IPS-20b (cell line): ENCODE measurements at regions not wholly inside any gene's neighbourhood (a gene's known extent, or its start where the extent isn't known, plus 50 kb on each side); places are given as distances from the start of the nearest gene placed in this dataset.

Experiments used
- H3K27ac ChIP-seq: one replicate; pipeline ENCODE4 v1.5.1; 2013; ENCODE audit warnings: low read length
- H3K27me3 ChIP-seq: 2 replicates; pipeline ENCODE4 v1.6.1; 2013; ENCODE audit warnings: mild to moderate bottlenecking, low read length, inconsistent platforms; ENCODE audit not compliant: insufficient read depth
- H3K36me3 ChIP-seq: 2 replicates; pipeline ENCODE4 v1.6.1; 2013; ENCODE audit warnings: low read depth, mild to moderate bottlenecking, inconsistent platforms, low read length, moderate library complexity; ENCODE audit not compliant: insufficient read depth
- H3K4me1 ChIP-seq: 2 replicates; pipeline ENCODE4 v1.6.1; 2013; ENCODE audit warnings: mild to moderate bottlenecking, control low read depth, inconsistent platforms, low read length, moderate library complexity; ENCODE audit not compliant: insufficient read depth
- H3K4me3 ChIP-seq: 2 replicates; pipeline ENCODE4 v1.5.1; 2013; ENCODE audit warnings: mild to moderate bottlenecking, low read length, inconsistent platforms
- H3K9ac ChIP-seq: 2 replicates; pipeline ENCODE4 v1.6.1; 2013; ENCODE audit warnings: low read depth, mild to moderate bottlenecking, inconsistent platforms, low read length, moderate library complexity
- H3K9me3 ChIP-seq: 2 replicates; pipeline ENCODE4 v1.6.1; 2013; ENCODE audit warnings: mild to moderate bottlenecking, low read depth, low read length, inconsistent platforms; ENCODE audit not compliant: insufficient read depth

- Histone ChIP-seq H3K27ac (no peak overlapping the region), H3K36me3 (no peaks in the 10 kb centered on the region), H3K27me3 (no peaks in the 10 kb centered on the region), H3K4me1 (no peaks in the 10 kb centered on the region), H3K9me3 (no peaks in the 10 kb centered on the region), H3K4me3 (no peak overlapping the region), H3K9ac (no peak overlapping the region)
These were observed 503.5 kb downstream of the FUT8 start for GRCh38 chr14:65916055-65916454.

- H3K27me3 ChIP-seq, result no peaks in the 10 kb centered on the region
- H3K27ac ChIP-seq, result no peak overlapping the region
- no peaks in the 10 kb centered on the region for H3K9me3 ChIP-seq
- H3K4me3 ChIP-seq, result no peak overlapping the region
- no peaks in the 10 kb centered on the region for H3K36me3 ChIP-seq
- peaks cover under 1% of the 10 kb centered on the region; the same call in 1 of the 2 replicates for H3K4me1 ChIP-seq
- H3K9ac ChIP-seq, result no peak overlapping the region
These were observed 508.5 kb downstream of the FUT8 start for GRCh38 chr14:65920996-65921395.

GRCh38 chr14:65922142-65922541 lies 509.6 kb downstream of the FUT8 start:
- Histone ChIP-seq H3K27ac (no peak overlapping the region), H3K27me3 (no peaks in the 10 kb centered on the region), H3K9me3 (no peaks in the 10 kb centered on the region), H3K36me3 (no peaks in the 10 kb centered on the region), H3K4me3 (no peak overlapping the region), H3K9ac (no peak overlapping the region), H3K4me1 (peaks cover 8% of the 10 kb centered on the region; the same call in 1 of the 2 replicates)

- H3K36me3 ChIP-seq, result no peaks in the 10 kb centered on the region
- peak overlapping the region; percentile 41; the same call in 1 of the 2 replicates for H3K4me3 ChIP-seq
- H3K9ac ChIP-seq, result peak overlapping the region; percentile 61; the same call in 1 of the 2 replicates
- peak overlapping the region; percentile 82 for H3K27ac ChIP-seq
- H3K9me3 ChIP-seq, result no peaks in the 10 kb centered on the region
- H3K27me3 ChIP-seq, result no peaks in the 10 kb centered on the region
- peaks cover 21% of the 10 kb centered on the region; the same call in 1 of the 2 replicates for H3K4me1 ChIP-seq
These were observed 514.0 kb downstream of the FUT8 start for GRCh38 chr14:65926504-65926903.

GRCh38 chr14:65926935-65927700 lies 514.6 kb downstream of the FUT8 start:
- Histone ChIP-seq H3K9ac (peak overlapping the region; percentile 51; the same call in 1 of the 2 replicates), H3K27ac (peak overlapping the region; percentile 82), H3K4me3 (no peak overlapping the region), H3K4me1 (peaks cover 21% of the 10 kb centered on the region; the same call in 1 of the 2 replicates), H3K27me3 (no peaks in the 10 kb centered on the region), H3K9me3 (no peaks in the 10 kb centered on the region), H3K36me3 (no peaks in the 10 kb centered on the region)

GRCh38 chr14:65927931-65928356 lies 515.4 kb downstream of the FUT8 start:
- H3K9ac ChIP-seq, result peak overlapping the region; percentile 51; the same call in 1 of the 2 replicates
- H3K27ac ChIP-seq, result peak overlapping the region; percentile 16

GRCh38 chr14:65928995-65929394 lies 516.5 kb downstream of the FUT8 start:
- no peaks in the 10 kb centered on the region for H3K27me3 ChIP-seq
- H3K4me1 ChIP-seq, result peaks cover 21% of the 10 kb centered on the region; the same call in 1 of the 2 replicates
- no peaks in the 10 kb centered on the region for H3K36me3 ChIP-seq
- H3K27ac ChIP-seq, result no peak overlapping the region
- H3K9ac ChIP-seq, result no peak overlapping the region
- no peaks in the 10 kb centered on the region for H3K9me3 ChIP-seq
- H3K4me3 ChIP-seq, result no peak overlapping the region

More at GRCh38 chr14:65927931-65928356, 515.4 kb downstream of the FUT8 start:
- no peak overlapping the region for H3K4me3 ChIP-seq
- no peaks in the 10 kb centered on the region for H3K36me3 ChIP-seq
- peaks cover 21% of the 10 kb centered on the region; the same call in 1 of the 2 replicates for H3K4me1 ChIP-seq
- no peaks in the 10 kb centered on the region for H3K27me3 ChIP-seq
- H3K9me3 ChIP-seq, result no peaks in the 10 kb centered on the region

GRCh38 chr14:65933400-65934069 lies 521.0 kb downstream of the FUT8 start:
- H3K36me3 ChIP-seq, result no peaks in the 10 kb centered on the region
- no peaks in the 10 kb centered on the region for H3K27me3 ChIP-seq
- H3K9me3 ChIP-seq, result no peaks in the 10 kb centered on the region
- H3K4me3 ChIP-seq, result no peak overlapping the region
- H3K4me1 ChIP-seq, result no peaks in the 10 kb centered on the region; the same call in 1 of the 2 replicates
- H3K9ac ChIP-seq, result no peak overlapping the region
- H3K27ac ChIP-seq, result no peak overlapping the region

GRCh38 chr14:65934070-65934435 lies 521.5 kb downstream of the FUT8 start:
- no peak overlapping the region for H3K9ac ChIP-seq
- H3K9me3 ChIP-seq, result no peaks in the 10 kb centered on the region
- no peak overlapping the region for H3K4me3 ChIP-seq
- no peaks in the 10 kb centered on the region; the same call in 1 of the 2 replicates for H3K4me1 ChIP-seq
- no peaks in the 10 kb centered on the region for H3K27me3 ChIP-seq
- no peaks in the 10 kb centered on the region for H3K36me3 ChIP-seq
- no peak overlapping the region for H3K27ac ChIP-seq

GRCh38 chr14:65936342-65936975 lies 523.9 kb downstream of the FUT8 start:
- H3K9ac ChIP-seq, result no peak overlapping the region
- no peaks in the 10 kb centered on the region for H3K36me3 ChIP-seq
- H3K4me1 ChIP-seq, result no peaks in the 10 kb centered on the region; the same call in 1 of the 2 replicates
- H3K9me3 ChIP-seq, result no peaks in the 10 kb centered on the region
- H3K27ac ChIP-seq, result no peak overlapping the region
- no peaks in the 10 kb centered on the region for H3K27me3 ChIP-seq
- H3K4me3 ChIP-seq, result no peak overlapping the region

- Histone ChIP-seq H3K36me3 (no peaks in the 10 kb centered on the region), H3K27me3 (no peaks in the 10 kb centered on the region), H3K9ac (no peak overlapping the region), H3K9me3 (no peaks in the 10 kb centered on the region), H3K27ac (no peak overlapping the region), H3K4me1 (no peaks in the 10 kb centered on the region; the same call in 1 of the 2 replicates), H3K4me3 (no peak overlapping the region)
These were observed 524.8 kb downstream of the FUT8 start for GRCh38 chr14:65937079-65937959.
